HEK293T (cell line): ENCODE measurements at regions not wholly inside any gene's neighbourhood (a gene's known extent, or its start where the extent isn't known, plus 50 kb on each side); places are given as distances from the start of the nearest gene placed in this dataset.

Source experiments
- CTCF ChIA-PET: fragments of 350-600 bp; formaldehyde crosslinking; extraction: SDS; loops from one replicate; lab custom pipeline; 2021; ENCODE audit warnings: antibody characterized with exemption, inconsistent platforms; lab: Yijun Ruan, JAX
- POLR2A ChIA-PET: fragments of 350-600 bp; formaldehyde crosslinking; extraction: SDS; loops from one replicate; lab custom pipeline; 2020; ENCODE audit warnings: antibody characterized with exemption, inconsistent platforms; lab: Yijun Ruan, JAX
- DNase-seq: peaks from one replicate; pipeline ENCODE4 v3.0.0; 2012; ENCODE audit warnings: mixed read lengths; ENCODE audit errors: extremely low spot score
- ARNT ChIP-seq: fragments of 450-650 bp; IDR thresholded peaks from 2 replicates; pipeline ENCODE4 v1.6.1; 2017; ENCODE audit warnings: mild to moderate bottlenecking
- BHLHE40 ChIP-seq: fragments of 450-650 bp; IDR thresholded peaks from 2 replicates; pipeline ENCODE4 v1.6.1; 2016; ENCODE audit warnings: mild to moderate bottlenecking, moderate library complexity, borderline replicate concordance
- CTBP1 ChIP-seq: fragments of 450-650 bp; IDR thresholded peaks from 2 replicates; pipeline ENCODE4 v1.6.1; 2016; ENCODE audit warnings: borderline replicate concordance
- ELF4 ChIP-seq: fragments of 450-650 bp; IDR thresholded peaks from 2 replicates; pipeline ENCODE4 v1.6.1; 2017; ENCODE audit warnings: antibody characterized with exemption
- FOXA1 ChIP-seq: fragments of 450-650 bp; IDR thresholded peaks from 2 replicates; pipeline ENCODE4 v1.6.1; 2016; ENCODE audit warnings: mild to moderate bottlenecking
- FOXK2 ChIP-seq: fragments of 450-650 bp; IDR thresholded peaks from 2 replicates; pipeline ENCODE4 v1.6.1; 2016; ENCODE audit warnings: mild to moderate bottlenecking
- FOXM1 ChIP-seq: fragments of 450-650 bp; IDR thresholded peaks from 2 replicates; pipeline ENCODE4 v1.6.1; 2017; ENCODE audit warnings: mild to moderate bottlenecking, borderline replicate concordance
- HDGF ChIP-seq: fragments of 450-650 bp; IDR thresholded peaks from 2 replicates; pipeline ENCODE4 v1.6.1; 2017; ENCODE audit warnings: antibody characterized with exemption, borderline replicate concordance
- L3MBTL2 ChIP-seq: fragments of 450-650 bp; conservative IDR thresholded peaks from 2 replicates; pipeline ENCODE4 v1.6.1; 2016; ENCODE audit warnings: mild to moderate bottlenecking
- LEF1 ChIP-seq: fragments of 450-650 bp; IDR thresholded peaks from 2 replicates; pipeline ENCODE4 v1.6.1; 2017; ENCODE audit warnings: mild to moderate bottlenecking, borderline replicate concordance
- NFRKB ChIP-seq: fragments of 450-650 bp; IDR thresholded peaks from 2 replicates; pipeline ENCODE4 v1.6.1; 2016; ENCODE audit warnings: mild to moderate bottlenecking, moderate library complexity
- PKNOX1 ChIP-seq: fragments of 450-650 bp; IDR thresholded peaks from 2 replicates; pipeline ENCODE4 v1.6.1; 2016
- SP1 ChIP-seq: fragments of 450-650 bp; IDR thresholded peaks from 2 replicates; pipeline ENCODE4 v1.6.1; 2017
- SUZ12 ChIP-seq: fragments of 450-650 bp; IDR thresholded peaks from 2 replicates; pipeline ENCODE4 v1.6.1; 2016; ENCODE audit warnings: mild to moderate bottlenecking
- TARDBP ChIP-seq: fragments of 450-650 bp; IDR thresholded peaks from 2 replicates; pipeline ENCODE4 v1.6.1; 2016
- ZNF384 ChIP-seq: fragments of 450-650 bp; IDR thresholded peaks from 2 replicates; pipeline ENCODE4 v1.6.1; 2016

GRCh38 chr1:201665036-201665435 lies 126.1 kb downstream of the NAV1 start:
- ChIA-PET POLR2A (no interaction called here), CTCF (no interaction called here)
- DNase-seq: no peak
- TF ChIP-seq HDGF: no peak

GRCh38 chr1:201666102-201666501 lies 127.2 kb downstream of the NAV1 start:
- TF ChIP-seq SUZ12 (no peak), ELF4 (no peak), PKNOX1 (no peak)
- ChIA-PET CTCF (no interaction called here), POLR2A (no interaction called here)
- no peak for DNase-seq

DNA sequence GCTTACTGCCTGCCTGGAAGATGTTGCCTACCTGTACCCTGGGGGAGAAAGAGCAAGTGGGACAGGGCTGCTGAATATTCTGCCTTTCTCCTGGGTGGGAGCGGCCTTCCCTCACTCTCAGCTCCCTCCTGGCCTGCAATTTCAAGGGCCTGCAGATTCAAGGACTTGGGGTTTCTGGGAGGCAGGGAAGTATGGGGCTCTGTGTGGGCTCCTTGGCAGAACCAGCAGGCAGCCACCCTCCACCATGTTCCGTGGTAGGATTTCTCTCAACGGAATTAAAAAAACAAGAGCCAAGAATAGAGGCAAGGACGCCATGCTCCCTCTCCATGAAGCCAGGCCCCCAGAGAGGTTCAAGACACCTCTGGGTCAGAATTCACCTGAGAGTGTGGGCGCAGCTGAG lies 127.7 kb downstream of the NAV1 start:
- POLR2A ChIA-PET: no interaction called here
- DNase-seq: no peak
- TF ChIP-seq NFRKB: no peak
- TF ChIP-seq FOXA1: no peak
- TF ChIP-seq FOXK2: no peak
- no peak for TF ChIP-seq TARDBP
- TF ChIP-seq BHLHE40: no peak
- no peak for TF ChIP-seq SP1
- TF ChIP-seq LEF1: no peak
- no peak for TF ChIP-seq HDGF
- no peak for TF ChIP-seq CTBP1
- no peak for TF ChIP-seq FOXM1
- no peak for TF ChIP-seq ZNF384
- no peak for TF ChIP-seq PKNOX1
- no peak for TF ChIP-seq SUZ12
- no peak for TF ChIP-seq ARNT
- CTCF ChIA-PET: no interaction called here

DNA sequence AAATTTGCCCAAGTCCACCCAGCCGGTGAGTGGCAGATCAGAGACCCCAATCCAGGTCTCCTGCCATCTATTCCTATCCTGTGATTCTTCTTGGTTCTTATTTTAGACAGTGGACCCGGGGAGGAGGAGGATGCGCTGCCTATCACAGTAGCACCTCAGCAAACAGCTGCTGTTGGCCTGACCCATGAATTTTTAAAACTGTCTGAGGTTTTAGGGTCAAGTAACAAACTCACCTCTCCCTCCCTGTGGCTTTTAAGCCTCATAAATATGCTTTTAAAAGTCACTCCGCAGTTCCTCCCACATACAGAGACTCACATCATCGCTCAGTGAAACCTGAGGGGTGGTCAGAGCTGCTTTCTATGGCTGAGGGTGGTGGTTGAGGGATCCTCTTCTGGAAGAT lies 128.6 kb downstream of the NAV1 start:
- no peak for TF ChIP-seq TARDBP
- TF ChIP-seq BHLHE40: no peak
- no peak for TF ChIP-seq FOXK2
- TF ChIP-seq PKNOX1: no peak
- TF ChIP-seq HDGF: no peak
- no peak for TF ChIP-seq FOXA1
- TF ChIP-seq L3MBTL2: no peak
- no peak for TF ChIP-seq SUZ12
- TF ChIP-seq SP1: no peak
- TF ChIP-seq CTBP1: no peak
- no peak for TF ChIP-seq ZNF384
- no peak for TF ChIP-seq ARNT
- TF ChIP-seq NFRKB: no peak
- no peak for TF ChIP-seq FOXM1
- POLR2A ChIA-PET: no interaction called here
- CTCF ChIA-PET: no interaction called here
- no peak for DNase-seq

DNA sequence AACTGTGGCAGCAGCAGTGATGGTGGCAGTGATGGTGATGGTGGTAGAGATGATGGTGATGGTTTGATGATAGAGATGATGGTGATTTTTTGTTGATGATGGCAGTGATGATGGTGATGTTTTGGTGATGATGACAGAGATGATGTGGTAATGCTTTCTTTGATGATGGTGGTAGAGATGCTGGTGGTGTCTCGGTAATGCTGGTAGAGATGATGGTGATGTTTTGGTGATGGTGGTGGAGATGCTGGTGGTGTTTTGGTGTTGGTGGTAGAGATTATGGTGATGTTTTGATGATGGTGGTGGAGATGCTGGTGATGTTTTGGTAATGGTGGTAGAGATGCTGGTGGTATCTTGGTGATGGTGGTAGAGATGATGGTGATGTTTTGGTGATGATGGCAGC lies 131.6 kb downstream of the NAV1 start:
- no peak for DNase-seq
- TF ChIP-seq HDGF (no peak), FOXM1 (no peak), FOXK2 (no peak), SP1 (no peak)
- CTCF ChIA-PET: no interaction called here
- POLR2A ChIA-PET: no interaction called here

GRCh38 chr1:201672685-201673084 lies 133.8 kb downstream of the NAV1 start:
- TF ChIP-seq CTBP1 (no peak), FOXA1 (no peak), BHLHE40 (no peak), ARNT (no peak), SUZ12 (no peak), FOXM1 (no peak), PKNOX1 (no peak), NFRKB (no peak), TARDBP (no peak), L3MBTL2 (no peak), ZNF384 (no peak), SP1 (no peak), HDGF (no peak), LEF1 (no peak), ELF4 (no peak)
- ChIA-PET CTCF (interaction anchor here (0.7 kb wide), 1 partner anchor 241 kb away, joined by 3 read pairs; no protein-coding TSS in a partner anchor), POLR2A (no interaction called here)
- DNase-seq: no peak

DNA sequence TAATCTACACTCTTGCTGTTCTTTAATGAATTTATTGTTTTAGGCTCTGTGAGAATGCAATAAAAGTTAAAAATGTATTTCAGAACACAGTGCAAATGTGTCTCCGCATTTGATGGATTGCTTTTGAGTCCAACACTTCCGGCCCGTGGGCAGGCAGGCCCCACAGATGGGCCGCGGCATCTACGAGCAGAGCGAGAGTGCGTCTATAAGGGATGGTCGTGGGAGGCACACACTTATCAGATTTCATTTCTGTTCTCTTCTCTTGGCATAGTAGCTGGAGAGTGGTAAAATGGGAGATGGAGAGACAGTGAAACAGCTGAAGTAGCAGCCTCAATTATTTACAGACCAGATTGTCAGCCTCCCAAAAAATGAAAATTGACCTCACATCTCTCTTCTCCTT lies 134.2 kb downstream of the NAV1 start:
- TF ChIP-seq SP1 (no peak), LEF1 (no peak), ZNF384 (no peak), NFRKB (no peak), ELF4 (no peak), SUZ12 (no peak), L3MBTL2 (no peak), FOXK2 (no peak), BHLHE40 (no peak), PKNOX1 (no peak), CTBP1 (no peak), FOXM1 (no peak)
- ChIA-PET POLR2A (no interaction called here), CTCF (no interaction called here)
- DNase-seq: no peak
